GM21737 (cell line): ENCODE measurements at regions not wholly inside any gene's neighbourhood (a gene's known extent, or its start where the extent isn't known, plus 50 kb on each side); places are given as distances from the start of the nearest gene placed in this dataset.
"Not testable (repeated sequence)": the region's sequence is repeated elsewhere in the genome, so short reads cannot be mapped to it uniquely, and the experiment has no call there.

Source experiments
- ATAC-seq: cut with Tn5 transposase; IDR thresholded peaks from one replicate; pipeline ENCODE4 v1.9.1; 2021; ENCODE audit warnings: mild to moderate bottlenecking, moderate library complexity; ENCODE audit not compliant: unreplicated experiment

GRCh38 chr1:65059930-65060538 is 88.0 kb upstream of the AK4 start:
- no peak for ATAC-seq

DNA sequence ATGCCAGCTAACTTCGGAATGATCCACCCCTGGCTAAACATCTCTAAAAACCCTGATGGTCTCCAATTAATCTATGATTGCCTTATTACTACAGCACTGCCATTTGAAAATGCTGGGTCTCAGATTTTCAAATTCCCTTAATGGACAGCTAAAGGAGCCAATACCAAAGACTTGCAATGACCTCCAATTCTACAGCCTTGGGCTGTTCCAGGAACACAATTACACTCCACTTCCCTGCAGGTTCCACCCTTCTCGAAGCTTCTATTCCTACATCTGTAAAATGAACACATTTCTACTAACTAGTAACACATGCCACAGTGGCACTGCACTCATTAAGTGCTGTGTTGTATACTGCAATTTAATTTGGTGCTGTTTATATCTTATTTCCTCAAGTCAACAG is 85.7 kb upstream of the AK4 start:
- ATAC-seq: no peak

DNA sequence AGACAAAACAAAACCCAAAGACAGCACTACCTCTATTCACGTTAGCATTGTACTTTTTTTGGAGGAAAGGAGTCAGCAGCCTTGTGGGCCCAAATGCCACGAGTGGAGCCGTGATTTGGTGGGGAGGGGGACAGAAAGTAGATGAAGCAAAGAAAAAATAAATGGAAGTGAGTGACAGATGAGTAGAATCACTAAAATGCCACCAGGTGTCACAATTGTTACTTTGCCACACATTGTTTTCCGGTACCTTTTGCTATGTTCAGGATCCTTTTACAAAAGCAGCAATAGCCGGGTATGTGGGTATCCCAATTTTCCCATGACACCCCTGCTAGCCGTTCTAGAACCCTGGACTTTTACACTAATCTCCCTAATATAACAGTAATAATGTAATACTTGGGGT is 85.0 kb upstream of the AK4 start:
- ATAC-seq: no peak

DNA sequence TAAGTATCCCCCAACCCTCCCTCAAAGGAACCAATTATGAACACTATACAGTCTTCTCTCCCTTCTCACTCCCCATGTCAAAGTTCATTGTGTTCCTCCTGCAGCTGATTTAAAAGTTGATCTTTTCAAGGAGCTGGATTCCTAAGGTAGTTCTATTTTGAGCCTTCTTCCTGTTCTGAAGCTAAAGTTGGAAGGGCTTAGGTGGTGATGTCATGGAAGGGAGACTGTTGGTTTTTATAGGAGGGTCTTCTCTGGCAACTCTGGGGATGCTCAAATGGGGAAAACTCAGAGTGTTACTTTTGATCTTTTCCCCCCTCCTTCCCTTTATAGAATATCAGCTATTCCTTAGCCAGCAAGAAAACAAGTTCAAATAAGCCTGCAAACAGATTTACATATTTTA is 83.0 kb upstream of the AK4 start:
- no peak for ATAC-seq

DNA sequence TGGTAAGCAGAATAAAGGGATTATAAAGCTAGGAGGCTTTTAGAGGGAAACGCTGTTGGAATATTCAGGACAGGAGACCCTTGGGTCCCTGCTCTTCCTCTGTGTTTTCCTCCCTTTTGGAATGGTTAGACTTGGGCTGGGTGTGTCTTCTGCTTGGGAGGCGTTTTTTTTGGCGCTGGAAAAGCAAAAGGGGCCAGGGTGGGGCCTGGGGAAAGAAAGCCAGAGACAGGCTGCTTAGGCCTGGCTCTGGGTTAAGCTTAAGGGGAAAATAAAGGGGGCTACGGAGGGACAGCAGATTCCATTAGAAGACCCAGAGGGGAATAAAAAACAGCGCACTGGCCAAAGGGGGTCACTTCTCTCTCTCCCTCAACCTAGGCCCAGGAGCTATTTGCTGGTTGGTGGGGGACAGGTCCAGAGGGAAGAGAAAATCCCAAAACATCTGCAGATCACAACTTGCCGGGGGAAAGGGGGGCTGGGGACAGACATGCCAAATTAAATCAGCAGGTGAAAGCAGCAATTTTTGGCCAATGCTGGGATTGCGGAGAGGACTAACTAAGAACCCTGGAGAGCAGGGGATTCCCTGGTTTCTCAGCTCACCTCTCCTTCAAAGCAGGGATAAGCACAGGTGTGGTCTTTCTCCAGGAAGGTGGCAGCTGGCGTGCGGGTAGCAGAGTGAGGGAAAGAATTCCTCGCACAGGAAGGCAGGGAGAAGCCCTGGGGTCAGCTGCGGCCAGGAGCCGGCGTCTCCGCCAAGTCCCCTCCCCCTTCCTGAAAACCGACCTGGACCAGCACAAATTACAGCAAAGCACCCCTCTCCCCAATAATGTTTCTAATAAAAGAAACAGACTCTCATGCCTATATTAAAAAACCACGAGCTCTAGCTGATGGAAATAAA is 82.2 kb upstream of the AK4 start:
- no peak for ATAC-seq

DNA sequence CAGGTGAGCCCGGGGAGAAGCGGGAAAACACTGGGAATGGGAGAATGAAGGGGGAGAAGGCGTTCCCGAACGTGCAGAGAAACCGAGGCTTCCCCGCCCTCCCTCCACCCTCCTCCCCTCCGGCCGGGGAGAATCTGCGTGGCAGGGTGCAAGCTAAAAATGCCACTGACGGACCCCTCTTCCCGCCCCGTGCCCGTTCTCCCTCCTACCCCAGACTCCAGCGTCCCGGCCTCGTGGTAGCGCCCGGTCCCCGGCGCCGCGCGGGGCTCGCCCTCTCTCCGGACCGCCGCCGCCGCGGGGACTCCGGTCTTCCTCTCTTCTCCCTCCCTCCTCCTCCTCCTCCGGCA is 81.6 kb upstream of the AK4 start:
- no peak for ATAC-seq

DNA sequence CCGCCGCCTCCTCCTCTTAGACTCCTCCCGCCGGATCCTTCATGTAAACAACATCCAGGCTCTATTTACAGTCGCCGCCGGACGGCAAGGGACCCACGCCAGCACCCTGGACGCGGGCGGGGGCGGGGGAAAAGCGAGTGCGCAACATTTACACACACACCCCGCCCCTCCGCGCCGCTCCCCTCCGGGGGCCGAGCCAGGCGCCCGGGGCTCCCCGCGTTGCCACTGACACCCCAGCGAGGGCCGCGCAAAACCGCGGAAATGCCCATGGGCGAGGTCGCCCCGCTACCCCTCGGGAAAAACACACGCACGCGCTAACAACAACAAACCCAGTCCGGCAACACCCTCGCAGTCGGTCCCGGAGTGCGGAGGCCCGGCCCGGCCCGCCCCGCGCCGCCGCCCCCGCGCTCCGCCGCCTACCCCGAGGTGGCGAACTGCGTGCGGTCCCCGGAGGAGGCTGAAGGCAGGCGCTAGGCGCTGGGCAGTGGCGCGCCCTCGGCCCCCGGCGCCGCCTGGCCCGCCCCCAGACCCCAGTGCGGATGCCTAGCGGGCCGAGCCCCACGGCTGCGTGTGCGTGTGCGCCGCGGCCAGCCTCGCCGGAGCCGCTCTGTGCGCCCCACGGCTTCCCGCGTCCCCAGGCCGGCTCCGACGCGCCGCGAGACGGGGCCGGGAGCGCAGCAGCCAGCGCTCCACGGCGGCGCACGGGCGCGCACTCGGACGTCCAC is 81.1 kb upstream of the AK4 start:
- ATAC-seq: peak; percentile 45

DNA sequence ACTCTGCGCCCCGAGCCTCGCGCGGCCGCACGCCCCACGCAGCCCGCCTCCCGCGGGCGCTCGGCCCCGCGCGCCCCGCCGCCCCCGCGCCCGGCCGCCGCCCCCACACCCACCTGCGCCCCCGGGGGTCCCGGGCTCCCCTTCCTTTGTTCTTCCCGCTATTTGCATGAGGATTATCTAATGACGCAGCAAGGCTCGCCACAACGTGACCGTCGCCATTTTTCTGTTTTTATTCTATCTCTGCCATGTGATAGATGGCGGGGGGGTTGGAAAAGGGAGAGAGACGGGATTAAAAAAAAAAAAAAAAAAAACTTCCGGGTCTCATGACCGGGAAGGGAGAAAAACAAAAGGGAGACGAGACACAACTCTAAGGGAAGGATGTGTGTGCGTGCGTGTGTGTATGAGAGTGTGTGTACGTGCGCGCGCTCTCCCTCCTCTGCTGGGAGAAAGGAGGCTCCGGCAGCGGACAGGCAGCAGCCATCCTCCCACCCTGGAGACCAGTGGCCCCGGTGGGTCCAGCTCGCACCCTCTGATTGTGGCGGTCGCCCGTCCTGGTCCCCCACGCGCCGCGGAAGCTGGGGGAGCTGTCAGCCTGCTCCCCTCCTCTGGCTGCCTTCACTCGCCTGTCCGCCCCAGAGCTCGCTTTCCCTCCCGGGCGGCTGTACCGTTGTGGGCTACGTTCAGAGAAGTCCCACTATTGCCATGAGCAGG is 80.4 kb upstream of the AK4 start:
- ATAC-seq: peak; percentile 16

DNA sequence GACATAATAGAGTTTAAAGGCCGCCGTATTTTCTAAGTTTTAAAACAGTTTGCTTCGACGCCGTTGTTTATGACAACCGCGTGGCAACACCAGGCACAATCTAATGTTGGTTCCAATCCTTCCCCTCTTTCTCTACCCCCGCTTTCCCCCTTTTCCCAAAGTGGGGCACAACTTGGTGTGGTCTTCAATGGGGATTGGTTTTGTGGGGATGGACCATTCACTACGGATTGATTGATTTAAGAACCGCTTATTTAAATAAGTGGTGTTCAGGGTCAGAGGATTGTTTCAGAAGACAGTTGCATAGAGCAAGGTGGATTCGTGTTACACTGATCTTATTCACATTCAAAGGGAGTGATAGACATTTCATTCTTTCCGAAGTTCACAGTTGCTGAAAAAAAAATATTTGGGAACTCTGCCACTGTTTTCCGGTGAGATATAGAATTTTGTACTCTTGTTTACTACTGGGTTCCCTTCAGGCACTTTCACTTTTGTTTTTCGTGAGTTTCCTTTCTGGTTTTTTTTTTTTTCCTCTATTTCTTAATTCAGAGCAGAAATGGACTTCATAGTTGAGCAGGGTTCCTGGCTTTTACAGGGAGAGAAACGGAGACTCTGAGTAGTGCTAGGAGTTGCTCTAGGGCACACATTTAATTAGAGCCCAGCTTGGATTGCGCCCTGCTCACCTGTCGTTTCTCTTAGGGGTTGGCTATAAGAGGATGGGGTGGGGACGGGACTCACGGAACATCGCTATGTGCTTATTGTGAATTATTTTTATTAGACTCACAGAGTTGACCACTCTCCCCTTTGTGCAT is 79.6 kb upstream of the AK4 start:
- no peak for ATAC-seq

DNA sequence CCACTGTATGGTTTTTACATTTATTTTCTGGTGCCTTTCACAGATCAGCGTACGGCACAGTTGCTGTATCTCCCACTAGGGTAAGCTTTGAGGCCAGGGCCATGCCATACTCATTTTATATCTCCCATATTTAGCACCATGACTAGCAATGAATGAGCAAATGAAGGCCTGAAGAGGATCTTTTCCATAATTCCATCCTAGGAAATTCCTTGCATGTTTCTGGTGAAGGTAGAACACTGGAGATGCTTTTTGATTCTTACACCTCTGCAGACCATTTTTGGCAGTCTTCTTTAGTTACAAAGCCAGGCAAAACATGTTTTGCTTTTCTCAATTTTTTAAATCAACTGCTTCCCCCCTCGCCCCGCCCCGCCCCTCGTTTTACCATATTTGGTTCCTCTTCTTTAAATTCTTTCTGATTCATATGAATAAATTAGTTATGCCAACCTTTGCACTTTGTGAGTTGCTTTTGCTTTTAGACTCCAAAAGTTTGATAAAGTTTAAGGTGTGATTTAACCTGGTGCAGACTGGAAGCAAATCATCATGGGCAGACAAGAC is 78.9 kb upstream of the AK4 start:
- no peak for ATAC-seq

- ATAC-seq: no peak
Measured at GRCh38 chr1:65072845-65073244, 75.2 kb upstream of the AK4 start.

DNA sequence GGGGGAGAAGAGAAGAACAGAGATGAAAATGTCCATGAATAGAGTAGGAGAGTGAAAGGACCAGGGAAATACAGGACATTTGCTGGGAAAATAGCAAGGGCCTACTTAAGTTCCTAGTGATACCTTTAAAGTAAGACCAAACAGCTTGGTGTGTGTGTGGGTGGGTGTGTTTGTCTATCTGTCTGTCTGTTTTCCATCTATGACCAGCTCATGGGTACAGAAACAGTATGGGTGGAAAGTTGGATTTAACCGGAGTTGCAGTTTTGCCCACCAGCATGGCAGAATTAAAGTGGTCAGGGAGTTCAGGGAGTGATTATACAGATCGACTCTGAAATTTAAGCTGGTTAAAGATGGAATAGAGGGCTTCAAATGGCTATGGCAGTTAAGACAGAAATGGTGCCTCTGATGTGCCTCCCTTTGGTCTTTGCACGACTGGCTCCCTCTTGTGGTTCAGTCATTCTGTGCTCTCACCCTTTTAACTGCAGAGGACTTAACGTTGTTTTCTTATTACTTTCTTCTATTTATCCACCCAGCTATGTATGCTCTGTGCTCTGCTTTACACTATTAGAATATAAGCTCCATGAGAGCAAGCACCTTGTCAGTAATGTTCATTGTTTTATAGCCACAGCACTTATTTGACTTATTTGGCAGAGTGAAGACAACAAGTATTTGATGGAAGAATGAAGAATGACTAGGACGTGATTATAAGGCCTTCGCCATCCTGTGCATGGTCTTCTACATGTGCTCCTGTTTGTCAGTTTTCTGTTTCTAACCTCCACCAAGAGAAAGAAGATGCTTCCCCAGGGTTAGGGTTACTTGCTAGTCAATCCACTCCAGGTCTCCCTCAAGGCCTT is 72.7 kb upstream of the AK4 start:
- no peak for ATAC-seq

DNA sequence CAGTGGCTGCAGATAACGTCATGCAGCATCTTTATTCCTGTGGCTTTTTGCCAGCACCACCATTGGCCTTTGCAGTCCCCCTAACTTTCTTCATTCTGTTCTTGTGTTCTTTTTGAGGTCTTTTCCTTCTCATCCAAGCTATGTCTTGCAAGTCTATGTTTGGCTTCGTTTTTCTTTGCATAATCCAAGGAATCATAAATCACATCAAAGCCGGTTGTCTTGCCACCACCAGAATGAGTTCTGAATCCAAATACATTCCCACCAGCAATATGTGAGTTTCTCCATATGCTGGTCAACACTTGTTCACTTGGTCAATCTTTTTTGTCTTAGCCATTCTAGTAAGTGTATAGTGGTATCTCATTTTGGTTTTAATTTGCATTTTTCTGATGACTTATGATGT is 70.6 kb upstream of the AK4 start:
- no peak for ATAC-seq

DNA sequence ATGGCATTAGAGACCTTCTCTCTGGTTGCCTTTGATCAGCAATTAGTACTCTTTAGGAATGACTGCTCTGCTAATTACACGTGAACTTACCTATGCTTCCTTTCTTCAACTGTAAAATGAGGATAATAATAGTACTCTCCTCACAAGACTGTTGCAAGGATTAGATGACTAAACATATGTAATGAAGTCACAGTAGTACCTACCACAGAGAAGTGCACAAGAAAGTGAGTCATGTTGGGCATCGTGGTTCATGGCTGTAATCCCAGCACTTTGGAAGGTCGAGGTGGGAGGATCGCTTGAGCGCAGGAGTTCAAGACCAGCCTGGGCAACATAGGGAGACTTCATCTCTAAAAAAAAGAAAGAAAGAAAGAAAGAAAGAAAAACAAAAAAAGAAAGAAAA is 68.1 kb upstream of the AK4 start:
- no peak for ATAC-seq

GRCh38 chr1:65082346-65083040 is 65.5 kb upstream of the AK4 start:
- ATAC-seq: no peak

DNA sequence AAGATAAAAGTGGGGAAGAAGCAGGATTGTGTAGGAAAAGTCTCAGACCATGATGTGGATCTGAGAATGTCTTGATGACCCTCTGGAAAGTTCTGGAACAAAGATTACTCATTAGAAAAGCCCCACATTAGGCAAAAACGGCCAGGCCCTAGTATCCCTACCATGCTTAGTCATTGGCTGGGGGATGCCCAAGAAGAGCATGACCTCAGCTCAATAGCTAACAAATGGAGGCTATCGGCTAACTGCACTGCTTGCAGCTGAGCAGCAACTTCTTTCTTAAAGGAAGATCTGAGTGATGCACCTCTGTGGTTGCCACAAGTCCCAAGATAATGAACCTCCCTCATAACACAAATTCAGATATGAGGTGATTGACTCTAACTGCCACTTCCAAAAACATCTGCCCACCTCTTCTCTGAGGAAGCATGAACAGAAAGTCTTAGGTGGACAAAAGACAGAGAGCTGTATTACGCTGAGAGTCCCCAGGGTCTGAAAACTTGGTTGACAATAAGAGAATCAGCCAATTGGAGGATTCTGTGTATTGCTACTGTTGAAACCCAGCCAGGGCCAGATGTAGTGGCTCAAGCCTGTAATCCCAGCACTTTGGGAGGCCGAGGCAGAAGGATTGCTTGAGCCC is 64.6 kb upstream of the AK4 start:
- no peak for ATAC-seq

DNA sequence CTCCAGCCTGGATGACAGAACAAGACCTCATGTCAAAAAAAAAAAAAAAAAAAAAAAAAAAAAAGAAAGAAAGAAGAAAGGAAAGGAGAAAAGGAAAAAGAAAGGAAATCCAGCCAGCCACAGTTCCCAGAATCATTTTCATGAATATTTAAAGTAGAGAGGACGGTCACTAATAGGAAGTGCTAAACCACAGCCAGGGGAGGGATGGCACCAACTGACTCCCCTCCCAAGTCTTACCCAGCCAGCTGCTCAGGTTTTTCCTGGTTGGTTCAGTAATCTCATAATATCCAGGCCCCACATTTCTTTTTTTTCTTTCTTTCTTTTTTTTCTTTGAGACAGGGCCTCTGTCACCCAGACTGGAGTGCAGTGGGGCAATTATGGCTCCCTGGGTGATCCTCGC is 63.9 kb upstream of the AK4 start:
- no peak for ATAC-seq

- not testable (repeated sequence) for ATAC-seq
Measured at GRCh38 chr1:65087519-65087918, 60.5 kb upstream of the AK4 start.
